PC-3 (cell line): ENCODE measurements at regions not wholly inside any gene's neighbourhood (a gene's known extent, or its start where the extent isn't known, plus 50 kb on each side); places are given as distances from the start of the nearest gene placed in this dataset.

Experiments
- ATAC-seq: fragments of 200-7000 bp; cut with Tn5 transposase; 2 replicates; pipeline ENCODE4 v1.9.1; 2020; ENCODE audit warnings: mild to moderate bottlenecking, moderate library complexity
- BruUV-seq: library from RNA; stranded (reverse); fragments of 400-500 nt; replicated peaks from 2 replicates; lab custom pipeline; 2021; lab: Mats Ljungman, UMichigan
- CTCF ChIA-PET: fragments of 300-600 bp; sonication (Branson Sonifier 250); formaldehyde crosslinking; loops from one replicate; lab custom pipeline; 2022; ENCODE audit warnings: antibody characterized with exemption; lab: Charles Lee
- POLR2A ChIA-PET: fragments of 300-600 bp; sonication (Branson Sonifier 250); formaldehyde crosslinking; loops from one replicate; lab custom pipeline; 2022; ENCODE audit warnings: antibody characterized with exemption; ENCODE audit not compliant: unreplicated experiment; lab: Charles Lee
- DNase-seq: peaks from one replicate; pipeline ENCODE4 v3.0.0-alpha.2; 2015
- H2AFZ ChIP-seq: fragments of 300-600 bp; sonication (generic); 2 replicates; pipeline ENCODE4 v1.6.0; 2016; ENCODE audit warnings: antibody characterized with exemption, low read length
- H3F3A ChIP-seq: fragments of 300-600 bp; sonication (generic); one replicate; pipeline ENCODE4 v1.6.0; 2017; ENCODE audit warnings: antibody characterized with exemption, low read length, control low read depth, mild to moderate bottlenecking; ENCODE audit not compliant: unreplicated experiment
- H3K27ac ChIP-seq: fragments of 300-600 bp; sonication (generic); 2 replicates; pipeline ENCODE4 v1.5.1; 2016; ENCODE audit warnings: mild to moderate bottlenecking, low read length
- H3K27me3 ChIP-seq: fragments of 300-600 bp; sonication (generic); 2 replicates; pipeline ENCODE4 v1.6.1; 2016; ENCODE audit warnings: low read length, mixed read lengths
- H3K36me3 ChIP-seq: fragments of 300-600 bp; sonication (generic); 2 replicates; pipeline ENCODE4 v1.6.1; 2016; ENCODE audit warnings: low read depth, mixed run types, low read length, mixed read lengths
- H3K4me1 ChIP-seq: fragments of 300-600 bp; sonication (generic); 2 replicates; pipeline ENCODE4 v1.5.1; 2016; ENCODE audit warnings: low read length; ENCODE audit not compliant: insufficient read depth
- H3K4me2 ChIP-seq: fragments of 300-600 bp; sonication (generic); 2 replicates; pipeline ENCODE4 v1.6.0; 2016; ENCODE audit warnings: low read length
- H3K4me3 ChIP-seq: fragments of 300-600 bp; sonication (generic); 2 replicates; pipeline ENCODE4 v1.5.1; 2016; ENCODE audit warnings: mild to moderate bottlenecking, low read length, mixed read lengths
- H3K79me2 ChIP-seq: fragments of 300-600 bp; sonication (generic); 2 replicates; pipeline ENCODE4 v1.6.1; 2017; ENCODE audit warnings: low read length, mixed read lengths
- H3K9ac ChIP-seq: fragments of 300-600 bp; sonication (generic); 2 replicates; pipeline ENCODE4 v1.6.0; 2016; ENCODE audit warnings: mild to moderate bottlenecking, low read length
- H3K9me2 ChIP-seq: fragments of 300-600 bp; sonication (generic); replicated peaks from 2 replicates; pipeline ENCODE4 v1.6.1; 2016; ENCODE audit warnings: mixed run types, low read length, mixed read lengths
- H3K9me3 ChIP-seq: fragments of 300-600 bp; sonication (generic); 2 replicates; pipeline ENCODE4 v1.6.1; 2016; ENCODE audit warnings: low read length, mixed read lengths
- H4K20me1 ChIP-seq: fragments of 300-600 bp; sonication (generic); 2 replicates; pipeline ENCODE4 v1.6.1; 2016; ENCODE audit warnings: low read length, mixed read lengths
- EZH2 ChIP-seq: fragments of 300-600 bp; sonication (generic); IDR thresholded peaks from one replicate; pipeline ENCODE4 v1.6.1; 2017; ENCODE audit warnings: antibody characterized with exemption, mild to moderate bottlenecking, low read length; ENCODE audit not compliant: unreplicated experiment
- EZH2phosphoT487 ChIP-seq: fragments of 300-600 bp; sonication (generic); IDR thresholded peaks from 2 replicates; pipeline ENCODE4 v1.6.1; 2018; ENCODE audit warnings: mild to moderate bottlenecking, antibody characterized with exemption, low read length, borderline replicate concordance
- intact Hi-C: fragments of 100-400 bp; cut with micrococcal nuclease; formaldehyde crosslinking; loops from 2 replicates; pipeline ENCODE4 v1.9.0; 2023
- TF ChIP-seq, protein P1 (sequence below): fragments of 300-600 bp; sonication (generic); conservative IDR thresholded peaks from 2 replicates; pipeline ENCODE4 v1.5.1; 2017; ENCODE audit warnings: antibody characterized with exemption, low read depth, mild to moderate bottlenecking, low read length

DNA sequence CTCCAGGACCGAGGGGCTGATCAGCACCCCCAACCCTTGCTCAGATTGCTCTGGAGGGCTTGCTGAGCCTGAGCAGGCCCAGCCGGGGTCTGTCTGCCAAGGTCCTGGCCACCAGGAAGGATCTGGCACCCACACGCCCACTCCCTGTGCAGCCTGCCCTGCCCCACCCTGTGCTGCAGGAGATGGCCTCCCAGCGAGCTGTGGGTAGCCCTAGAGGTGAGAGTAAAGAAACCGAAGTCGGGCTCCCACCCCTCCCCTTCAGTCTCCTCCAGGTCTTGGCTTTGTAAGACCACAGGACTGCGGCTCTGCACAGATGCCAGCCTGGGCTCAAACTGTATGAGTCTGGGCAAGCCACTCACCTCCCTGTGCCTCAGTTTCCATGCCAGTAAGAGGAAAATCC lies 307.8 kb downstream of the BCL11B start:
- Histone ChIP-seq H3K27me3 (peaks cover 8% of the 10 kb centered on the region), H3K4me2 (no peak overlapping the region), H3K36me3 (no peaks in the 10 kb centered on the region), H3F3A (no peaks in the 10 kb centered on the region), H3K9me3 (no peaks in the 10 kb centered on the region), H3K4me3 (no peak overlapping the region), H3K4me1 (no peaks in the 10 kb centered on the region), H3K27ac (no peak overlapping the region), H4K20me1 (no peaks in the 10 kb centered on the region), H2AFZ (no peak overlapping the region), H3K9me2 (no peaks in the 10 kb centered on the region), H3K9ac (no peak overlapping the region), H3K79me2 (no peaks in the 10 kb centered on the region)
- ATAC-seq (no peak), DNase-seq (no peak)
- TF ChIP-seq, protein P1, sequence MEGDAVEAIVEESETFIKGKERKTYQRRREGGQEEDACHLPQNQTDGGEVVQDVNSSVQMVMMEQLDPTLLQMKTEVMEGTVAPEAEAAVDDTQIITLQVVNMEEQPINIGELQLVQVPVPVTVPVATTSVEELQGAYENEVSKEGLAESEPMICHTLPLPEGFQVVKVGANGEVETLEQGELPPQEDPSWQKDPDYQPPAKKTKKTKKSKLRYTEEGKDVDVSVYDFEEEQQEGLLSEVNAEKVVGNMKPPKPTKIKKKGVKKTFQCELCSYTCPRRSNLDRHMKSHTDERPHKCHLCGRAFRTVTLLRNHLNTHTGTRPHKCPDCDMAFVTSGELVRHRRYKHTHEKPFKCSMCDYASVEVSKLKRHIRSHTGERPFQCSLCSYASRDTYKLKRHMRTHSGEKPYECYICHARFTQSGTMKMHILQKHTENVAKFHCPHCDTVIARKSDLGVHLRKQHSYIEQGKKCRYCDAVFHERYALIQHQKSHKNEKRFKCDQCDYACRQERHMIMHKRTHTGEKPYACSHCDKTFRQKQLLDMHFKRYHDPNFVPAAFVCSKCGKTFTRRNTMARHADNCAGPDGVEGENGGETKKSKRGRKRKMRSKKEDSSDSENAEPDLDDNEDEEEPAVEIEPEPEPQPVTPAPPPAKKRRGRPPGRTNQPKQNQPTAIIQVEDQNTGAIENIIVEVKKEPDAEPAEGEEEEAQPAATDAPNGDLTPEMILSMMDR: no peak
- TF ChIP-seq EZH2phosphoT487 (no peak), EZH2 (no peak)
- intact Hi-C loops: no loop called here
- ChIA-PET POLR2A (no interaction called here), CTCF (no interaction called here)
- BruUV-seq: no TSS peak

DNA sequence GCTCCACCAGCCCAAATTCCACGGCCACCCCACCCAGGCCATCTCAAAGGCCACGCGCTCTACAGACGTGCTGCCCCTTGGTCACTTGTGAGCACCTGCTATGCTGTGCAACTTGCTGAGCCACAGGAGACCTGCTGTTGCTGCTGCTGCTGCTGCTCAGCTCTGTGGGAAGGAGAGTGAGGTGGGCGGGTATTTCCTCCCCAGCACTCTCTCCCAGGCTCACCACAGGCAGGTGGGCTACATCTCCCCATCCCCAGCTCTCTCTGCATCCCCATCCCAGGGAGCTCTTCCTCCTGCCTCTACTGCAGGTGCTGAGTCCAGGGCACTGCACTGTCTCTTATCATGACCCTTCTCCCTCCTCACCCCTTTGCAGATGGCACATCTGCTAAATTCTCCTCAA lies 306.9 kb downstream of the BCL11B start:
- no peak overlapping the region for H3K9ac ChIP-seq
- H2AFZ ChIP-seq: no peak overlapping the region
- TF ChIP-seq EZH2 (no peak), EZH2phosphoT487 (no peak)
- TF ChIP-seq, protein P1: no peak
- H3K27me3 ChIP-seq: 0 out of 2 replicates have a peak, but pooled peaks cover 8% of the 10 kb centered on the region
- H3K9me3 ChIP-seq: no peaks in the 10 kb centered on the region
- DNase-seq: no peak
- POLR2A ChIA-PET: no interaction called here
- no peaks in the 10 kb centered on the region for H4K20me1 ChIP-seq
- intact Hi-C loops: no loop called here
- no peaks in the 10 kb centered on the region for H3F3A ChIP-seq
- H3K79me2 ChIP-seq: no peaks in the 10 kb centered on the region
- no peak overlapping the region for H3K4me2 ChIP-seq
- H3K4me1 ChIP-seq: no peaks in the 10 kb centered on the region
- H3K36me3 ChIP-seq: no peaks in the 10 kb centered on the region
- BruUV-seq: no TSS peak
- CTCF ChIA-PET: no interaction called here
- no peak overlapping the region for H3K4me3 ChIP-seq
- ATAC-seq: no peak
- no peak overlapping the region for H3K27ac ChIP-seq
- H3K9me2 ChIP-seq: no peaks in the 10 kb centered on the region

DNA sequence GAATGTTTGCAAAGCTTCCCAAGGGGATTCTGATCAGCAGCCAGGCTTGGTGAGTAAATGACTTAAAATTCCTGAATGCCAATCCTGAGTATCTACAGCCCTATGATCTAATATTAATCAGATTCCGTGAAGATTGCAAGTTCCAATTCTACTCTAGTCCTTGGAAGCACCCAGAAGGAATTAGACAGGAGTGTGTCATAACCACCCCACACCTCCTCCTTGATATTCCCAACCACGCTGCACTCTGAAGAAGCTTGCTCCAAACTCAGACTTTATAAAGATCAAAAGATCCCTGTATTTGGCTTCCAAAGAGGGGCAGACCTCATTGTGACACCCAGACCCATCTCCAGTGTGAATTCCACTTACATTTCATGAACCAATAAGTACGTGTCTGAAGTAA lies 306.0 kb downstream of the BCL11B start:
- Histone ChIP-seq H3K27me3 (0 out of 2 replicates have a peak, but pooled peaks cover 9% of the 10 kb centered on the region), H4K20me1 (no peaks in the 10 kb centered on the region), H2AFZ (no peak overlapping the region), H3K36me3 (no peaks in the 10 kb centered on the region), H3K4me2 (no peak overlapping the region), H3K9me3 (no peaks in the 10 kb centered on the region), H3K4me3 (no peak overlapping the region), H3F3A (no peaks in the 10 kb centered on the region), H3K9me2 (no peaks in the 10 kb centered on the region), H3K4me1 (no peaks in the 10 kb centered on the region), H3K9ac (no peak overlapping the region), H3K27ac (no peak overlapping the region), H3K79me2 (no peaks in the 10 kb centered on the region)
- intact Hi-C loops: no loop called here
- ATAC-seq: no peak
- no TSS peak for BruUV-seq
- TF ChIP-seq, protein P1: no peak
- TF ChIP-seq EZH2 (no peak), EZH2phosphoT487 (no peak)
- no peak for DNase-seq
- POLR2A ChIA-PET: no interaction called here
- CTCF ChIA-PET: no interaction called here
